HUES64 (cell line): ENCODE measurements at regions not wholly inside any gene's neighbourhood (a gene's known extent, or its start where the extent isn't known, plus 50 kb on each side); places are given as distances from the start of the nearest gene placed in this dataset.

Source experiments
- H3K27ac ChIP-seq: 2 replicates; pipeline ENCODE4 v1.7.0; 2013; ENCODE audit warnings: low read depth, low read length, inconsistent platforms
- H3K27me3 ChIP-seq: 2 replicates; pipeline ENCODE4 v1.6.1; 2013; ENCODE audit warnings: mild to moderate bottlenecking, low read length; ENCODE audit not compliant: insufficient read depth
- H3K36me3 ChIP-seq: 2 replicates; pipeline ENCODE4 v1.6.1; 2013; ENCODE audit warnings: mild to moderate bottlenecking, low read length; ENCODE audit not compliant: insufficient read depth
- H3K4me1 ChIP-seq: 2 replicates; pipeline ENCODE4 v1.6.1; 2013; ENCODE audit warnings: mild to moderate bottlenecking, low read length, moderate library complexity; ENCODE audit not compliant: insufficient read depth
- H3K4me3 ChIP-seq: 2 replicates; pipeline ENCODE4 v1.5.1; 2013; ENCODE audit warnings: mild to moderate bottlenecking, low read length, moderate library complexity
- H3K9ac ChIP-seq: 2 replicates; pipeline ENCODE4 v1.6.1; 2013; ENCODE audit warnings: mild to moderate bottlenecking, low read depth, low read length
- H3K9me3 ChIP-seq: 2 replicates; pipeline ENCODE4 v1.6.1; 2013; ENCODE audit warnings: low read depth, low read length; ENCODE audit not compliant: insufficient read depth
- WGBS: fragments of 150-250, 120-280 bp; methylation state at CpG from one replicate; pipeline ENCODE4 v1.1.7; 2013; ENCODE audit warnings: missing lambda C conversion rate; 5-methylcytosine and 5-hydroxymethylcytosine counted together

DNA sequence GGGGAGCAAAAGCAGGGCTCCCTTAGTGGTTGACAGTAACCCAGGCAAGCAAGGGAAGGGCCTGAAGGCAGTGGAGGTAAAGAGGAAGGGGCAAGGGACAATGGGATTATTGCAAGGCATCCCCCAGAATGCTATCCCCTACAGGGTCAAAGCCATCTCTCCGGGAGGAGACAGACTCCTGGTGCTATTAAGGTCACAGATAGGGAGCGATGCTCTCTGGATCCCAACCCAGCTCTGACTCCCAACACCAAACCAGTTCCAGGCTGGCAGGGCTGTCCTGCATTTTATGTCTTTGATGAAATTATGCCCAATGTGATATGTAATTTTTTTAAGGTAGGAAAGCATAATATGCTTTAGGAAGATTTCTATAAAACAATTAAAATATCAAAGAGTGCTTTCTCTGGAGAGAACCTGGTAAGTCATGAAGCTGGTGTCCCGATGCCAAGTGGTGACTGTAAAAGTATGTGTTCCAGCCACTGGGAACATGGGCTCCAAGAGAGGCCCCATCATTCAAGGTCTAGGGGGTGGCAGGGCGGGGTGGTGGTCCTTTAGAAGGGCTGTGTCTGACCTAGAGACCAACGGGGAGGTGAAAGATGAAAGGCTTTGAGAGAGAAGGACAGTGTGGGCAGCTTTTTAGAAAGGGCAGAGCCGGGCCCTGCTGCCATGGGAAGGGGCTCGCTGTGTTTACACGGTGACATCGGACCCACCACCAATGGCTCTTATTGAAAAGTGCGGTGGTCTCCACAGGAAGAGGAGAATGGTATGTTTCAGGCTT is 276.5 kb downstream of the CDC5L start:
- H3K9ac ChIP-seq, result no peak overlapping the region
- H3K27me3 ChIP-seq, result no peaks in the 10 kb centered on the region
- no peak overlapping the region for H3K4me3 ChIP-seq
- peak overlapping the region; percentile 84 for H3K27ac ChIP-seq
- H3K9me3 ChIP-seq, result no peaks in the 10 kb centered on the region
- 70% methylated on average over 9 of the region's 10 CpGs for WGBS
- H3K4me1 ChIP-seq, result peaks cover 83% of the 10 kb centered on the region
- no peaks in the 10 kb centered on the region for H3K36me3 ChIP-seq

DNA sequence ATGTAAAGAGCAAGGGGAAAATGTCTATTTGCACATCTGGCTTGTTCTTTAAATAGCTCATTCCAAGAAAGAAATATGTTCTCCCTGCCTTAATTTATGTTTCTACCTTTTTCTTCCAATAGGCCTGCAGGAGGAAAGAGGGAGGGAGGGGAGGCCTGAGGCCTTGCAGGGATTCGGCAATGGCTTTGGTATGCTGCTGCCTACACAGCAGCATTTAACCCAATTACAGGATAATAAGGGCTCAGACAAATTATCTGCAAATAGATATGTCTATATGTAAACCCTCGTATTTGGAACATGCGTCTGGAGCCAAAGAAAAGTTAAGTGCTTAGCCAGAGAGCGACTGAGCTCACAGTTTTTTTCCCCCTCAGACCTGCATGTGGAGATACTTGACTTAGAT is 277.2 kb downstream of the CDC5L start:
- no peak overlapping the region for H3K4me3 ChIP-seq
- no peak overlapping the region for H3K9ac ChIP-seq
- H3K9me3 ChIP-seq, result no peaks in the 10 kb centered on the region
- no peaks in the 10 kb centered on the region for H3K36me3 ChIP-seq
- H3K4me1 ChIP-seq, result peaks cover 85% of the 10 kb centered on the region
- no peaks in the 10 kb centered on the region for H3K27me3 ChIP-seq
- 74% methylated on average over 3 of the region's 4 CpGs for WGBS
- peak overlapping the region; percentile 63 for H3K27ac ChIP-seq

DNA sequence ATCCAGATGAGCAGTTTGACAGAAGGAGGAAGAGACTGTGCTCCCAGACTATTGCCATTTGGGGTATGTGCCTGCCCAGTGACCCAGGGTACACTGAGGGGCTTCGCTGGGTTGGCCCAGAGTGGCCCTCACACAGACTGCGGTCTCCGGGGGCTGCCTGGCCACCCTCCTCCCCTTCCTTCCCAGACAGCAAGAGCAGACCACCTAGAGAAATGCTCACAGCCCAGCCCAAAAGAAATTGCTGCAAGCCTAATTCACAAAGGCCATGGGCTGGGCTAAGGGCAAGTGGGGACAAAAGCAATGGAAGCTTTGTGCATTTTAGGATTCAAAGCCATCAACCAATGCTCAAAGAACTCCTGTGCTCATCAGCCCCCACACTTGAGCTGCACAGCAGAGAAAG is 277.6 kb downstream of the CDC5L start:
- Histone ChIP-seq H3K27me3 (no peaks in the 10 kb centered on the region), H3K27ac (peak overlapping the region; percentile 63), H3K36me3 (no peaks in the 10 kb centered on the region), H3K9me3 (no peaks in the 10 kb centered on the region), H3K4me3 (no peak overlapping the region), H3K4me1 (peaks cover 85% of the 10 kb centered on the region), H3K9ac (0 out of 2 replicates have a peak overlapping the region, but pooled peaks have one; percentile 13)
- WGBS, result 93% methylated on average over 3 of the region's 3 CpGs

DNA sequence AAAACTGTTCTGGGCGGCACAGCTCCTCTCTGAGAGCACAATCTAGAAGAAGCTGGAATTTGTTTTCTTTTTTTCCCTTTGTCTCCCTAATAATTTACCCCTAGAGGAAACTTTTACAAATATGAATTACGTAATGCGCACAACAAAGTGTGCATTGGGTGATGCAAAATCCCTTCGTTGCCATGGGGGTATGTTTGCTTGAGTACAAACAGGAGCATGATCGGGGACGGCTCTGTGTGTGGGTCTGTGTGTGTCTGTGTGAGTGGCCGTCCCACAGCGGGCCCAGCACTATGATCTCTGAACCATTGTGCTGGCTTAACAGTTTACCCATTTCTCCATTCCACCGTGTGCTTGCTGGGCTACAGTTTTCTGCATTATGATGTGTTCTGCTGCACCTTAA is 278.2 kb downstream of the CDC5L start:
- H3K36me3 ChIP-seq, result no peaks in the 10 kb centered on the region
- peaks cover 81% of the 10 kb centered on the region for H3K4me1 ChIP-seq
- H3K9ac ChIP-seq, result no peak overlapping the region
- WGBS, result 91% methylated on average over 9 of the region's 9 CpGs
- peak overlapping the region; percentile 63; the same call in 1 of the 2 replicates for H3K27ac ChIP-seq
- H3K4me3 ChIP-seq, result no peak overlapping the region
- H3K27me3 ChIP-seq, result no peaks in the 10 kb centered on the region
- no peaks in the 10 kb centered on the region for H3K9me3 ChIP-seq

DNA sequence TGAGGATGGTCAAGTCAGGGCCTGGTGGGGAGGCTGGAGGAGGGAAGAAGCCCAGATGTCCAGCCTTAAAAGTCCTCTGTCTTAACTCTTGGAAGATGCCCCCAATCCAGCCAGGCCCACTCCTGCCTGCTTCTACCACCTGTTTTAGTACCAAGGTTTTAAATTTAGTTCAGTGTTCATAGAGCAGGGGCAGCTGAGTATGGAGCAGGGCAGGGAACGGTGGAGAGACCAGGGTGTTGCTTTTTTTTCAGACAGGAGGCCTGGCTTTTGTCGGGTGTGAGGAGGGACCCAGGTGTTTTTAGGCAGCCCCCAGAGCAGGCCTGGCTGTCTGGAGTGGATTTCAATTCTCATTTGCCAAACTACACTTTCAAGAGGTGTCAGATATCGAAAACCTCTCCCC is 278.8 kb downstream of the CDC5L start:
- Histone ChIP-seq H3K27ac (peak overlapping the region; percentile 73), H3K4me3 (no peak overlapping the region), H3K4me1 (peaks cover 79% of the 10 kb centered on the region), H3K9ac (peak overlapping the region; percentile 37; the same call in 1 of the 2 replicates), H3K9me3 (no peaks in the 10 kb centered on the region), H3K27me3 (no peaks in the 10 kb centered on the region), H3K36me3 (no peaks in the 10 kb centered on the region)
- 80% methylated on average over 2 of the region's 3 CpGs for WGBS

DNA sequence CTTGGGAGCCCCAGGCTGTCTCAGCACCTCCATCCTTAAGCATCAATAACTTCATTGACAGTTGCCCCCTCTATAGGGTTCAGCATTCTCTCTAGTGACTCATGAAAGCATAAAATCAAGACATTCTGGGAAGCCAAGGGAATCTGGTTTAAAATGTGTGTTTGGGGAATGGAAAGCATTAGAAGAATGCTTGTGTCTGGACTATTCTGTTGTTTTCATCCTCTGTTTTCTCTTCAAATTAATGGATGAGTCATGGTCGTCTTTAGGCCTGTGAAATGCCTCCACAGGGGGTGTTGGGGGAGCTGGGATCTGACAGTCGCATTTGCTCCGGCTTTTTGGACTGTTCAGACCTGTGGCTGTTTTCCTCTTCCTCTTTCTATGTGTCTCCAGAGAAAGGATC is 279.7 kb downstream of the CDC5L start:
- Histone ChIP-seq H3K27me3 (no peaks in the 10 kb centered on the region), H3K4me3 (no peak overlapping the region), H3K27ac (peak overlapping the region; percentile 78), H3K36me3 (no peaks in the 10 kb centered on the region), H3K4me1 (peaks cover 71% of the 10 kb centered on the region), H3K9ac (peak overlapping the region; percentile 37; the same call in 1 of the 2 replicates), H3K9me3 (no peaks in the 10 kb centered on the region)
- WGBS, result 24% methylated on average over 3 of the region's 3 CpGs

DNA sequence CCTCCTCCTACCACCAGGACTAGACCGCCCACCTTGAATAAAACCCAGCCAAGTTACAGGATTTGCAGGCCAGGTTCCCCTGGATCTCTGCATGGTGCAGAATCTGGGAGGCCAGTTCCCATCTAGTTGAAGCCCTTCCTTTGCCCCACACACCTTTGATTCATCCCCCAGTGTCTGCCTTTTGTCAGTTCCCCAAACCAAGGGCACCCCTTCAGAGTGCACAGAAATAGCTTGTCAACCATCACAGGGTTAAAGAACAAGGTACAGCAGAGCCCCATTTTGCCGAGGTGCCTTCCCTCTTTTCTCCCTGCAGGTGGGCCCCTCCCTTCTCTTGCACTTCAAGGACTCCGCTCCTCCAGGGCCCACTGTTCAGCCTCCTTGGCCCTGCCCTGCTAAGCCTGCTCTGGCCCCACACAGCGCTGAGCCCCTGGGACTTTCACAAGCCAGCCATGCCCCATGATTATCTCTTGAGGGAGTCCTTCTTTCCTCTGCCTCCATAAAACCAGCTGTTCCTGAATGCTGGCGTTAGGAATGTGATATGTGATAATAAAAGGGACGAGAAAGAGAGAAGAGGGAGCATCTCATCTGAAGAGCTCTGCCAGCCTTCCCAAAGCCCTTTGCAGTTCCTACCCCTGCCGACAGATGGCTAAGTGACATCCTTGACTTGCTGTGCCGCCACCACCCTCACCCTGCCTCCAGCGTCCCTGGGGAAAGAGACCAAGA is 280.3 kb downstream of the CDC5L start:
- Histone ChIP-seq H3K4me3 (no peak overlapping the region), H3K36me3 (no peaks in the 10 kb centered on the region), H3K27me3 (no peaks in the 10 kb centered on the region), H3K27ac (peak overlapping the region; percentile 78), H3K4me1 (peaks cover 72% of the 10 kb centered on the region), H3K9ac (peak overlapping the region; percentile 30; the same call in 1 of the 2 replicates), H3K9me3 (no peaks in the 10 kb centered on the region)
- WGBS, result 25% methylated on average over 9 of the region's 9 CpGs

DNA sequence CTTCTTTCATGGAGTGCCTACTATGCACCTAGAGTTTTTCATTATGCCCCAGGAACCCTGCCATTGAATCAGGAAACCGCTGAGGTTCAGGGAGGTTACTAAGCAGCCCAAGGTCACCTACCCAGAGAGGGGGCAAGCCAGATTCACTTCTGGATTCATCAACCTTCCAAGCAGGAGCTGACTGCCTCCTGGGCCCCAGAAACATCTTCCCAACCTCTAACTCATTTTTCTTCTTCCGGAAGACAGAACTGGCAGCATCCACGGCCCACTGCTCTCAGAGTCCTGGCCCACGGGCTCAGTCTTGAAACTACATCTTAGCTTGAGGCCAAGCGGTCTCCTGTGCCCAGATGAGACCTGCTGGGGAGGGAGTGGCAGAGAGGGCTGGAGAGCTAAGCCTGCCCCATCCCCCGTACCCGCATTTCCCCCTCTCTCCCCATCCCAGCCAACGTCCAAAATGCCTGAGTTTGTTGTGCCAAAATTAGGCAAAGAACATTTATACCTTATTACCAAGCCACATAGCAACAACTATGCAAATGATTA is 281.0 kb downstream of the CDC5L start:
- H3K27ac ChIP-seq, result peak overlapping the region; percentile 49
- 69% methylated on average over 8 of the region's 8 CpGs for WGBS

DNA sequence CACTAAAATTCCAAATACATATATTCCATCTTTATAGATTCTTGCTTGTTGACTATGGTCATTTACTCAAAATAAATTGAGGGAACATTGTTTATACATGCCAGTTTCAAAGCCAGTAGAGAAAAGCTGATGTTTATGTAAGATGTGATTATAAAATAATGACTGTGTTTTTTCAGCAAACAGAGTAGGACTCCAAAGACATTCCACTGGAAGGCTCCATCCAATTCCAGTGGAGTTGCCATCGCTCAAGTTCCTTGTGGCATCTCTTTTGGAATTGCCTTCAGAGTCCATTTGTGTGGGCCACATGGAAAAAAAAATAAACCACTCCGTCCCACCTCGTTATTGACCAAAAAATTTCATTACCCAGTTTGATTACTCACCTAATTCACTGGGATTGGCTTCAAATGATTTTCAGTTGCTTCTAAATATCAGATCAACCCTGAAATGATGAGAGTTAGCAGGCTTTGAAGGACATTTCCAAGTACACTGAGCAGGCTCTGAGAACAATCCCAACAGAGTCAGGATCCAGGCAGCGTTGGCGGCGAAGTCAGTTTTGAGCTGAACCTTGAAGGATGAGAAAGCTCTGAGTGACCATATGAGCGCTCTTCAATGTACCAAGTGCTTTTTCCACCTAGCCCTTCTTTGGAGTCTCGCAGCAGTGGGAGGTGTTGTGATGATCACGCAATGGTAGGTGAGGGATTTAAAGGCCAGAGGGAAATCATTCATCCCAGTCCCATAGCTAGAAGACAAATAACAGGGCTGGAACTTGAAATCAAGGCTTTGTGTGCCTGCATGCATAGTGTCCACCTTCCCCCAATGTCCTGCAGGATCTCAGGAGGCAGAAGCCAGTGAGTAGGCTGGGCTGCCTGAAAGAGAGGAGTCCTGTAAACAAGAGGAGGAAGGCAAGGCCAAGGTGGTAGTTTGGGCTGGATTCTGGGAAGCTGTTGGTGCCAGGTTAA is 281.7 kb downstream of the CDC5L start:
- H3K4me1 ChIP-seq, result peaks cover 62% of the 10 kb centered on the region

More for the DNA sequence above, 281.0 kb downstream of the CDC5L start:
- no peaks in the 10 kb centered on the region for H3K27me3 ChIP-seq
- H3K9ac ChIP-seq, result peak overlapping the region; percentile 20; the same call in 1 of the 2 replicates
- H3K4me1 ChIP-seq, result peaks cover 70% of the 10 kb centered on the region
- H3K36me3 ChIP-seq, result no peaks in the 10 kb centered on the region
- H3K4me3 ChIP-seq, result no peak overlapping the region
- H3K9me3 ChIP-seq, result no peaks in the 10 kb centered on the region

DNA sequence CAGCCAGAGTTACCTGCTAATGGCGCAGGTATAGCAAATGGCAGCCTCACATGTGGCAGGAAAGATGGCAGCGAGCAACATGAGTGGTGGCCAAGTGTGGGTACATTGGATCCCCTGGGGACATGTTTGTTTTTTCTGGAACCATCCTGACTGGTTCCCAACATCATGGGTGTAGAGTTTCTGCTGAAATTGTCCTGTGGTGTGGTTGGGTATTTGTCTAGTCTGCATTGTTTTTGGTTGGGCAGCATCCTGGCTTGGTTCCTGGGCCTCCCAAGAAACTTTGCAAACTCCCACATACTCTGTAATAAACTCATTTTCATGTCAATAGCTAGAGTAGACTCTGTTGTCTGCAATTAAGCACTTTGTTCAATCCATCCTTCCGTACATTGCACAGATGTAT is 282.6 kb downstream of the CDC5L start:
- peaks cover 55% of the 10 kb centered on the region for H3K4me1 ChIP-seq
- 97% methylated on average over 3 of the region's 3 CpGs for WGBS
- H3K27ac ChIP-seq, result no peak overlapping the region

More for the DNA sequence above, 281.7 kb downstream of the CDC5L start:
- Histone ChIP-seq H3K9ac (no peak overlapping the region), H3K36me3 (no peaks in the 10 kb centered on the region), H3K4me3 (no peak overlapping the region), H3K9me3 (no peaks in the 10 kb centered on the region), H3K27ac (no peak overlapping the region), H3K27me3 (no peaks in the 10 kb centered on the region)
- WGBS, result 94% methylated on average over 9 of the region's 9 CpGs

More for the DNA sequence above, 282.6 kb downstream of the CDC5L start:
- Histone ChIP-seq H3K9me3 (no peaks in the 10 kb centered on the region), H3K9ac (no peak overlapping the region), H3K36me3 (no peaks in the 10 kb centered on the region), H3K27me3 (no peaks in the 10 kb centered on the region), H3K4me3 (no peak overlapping the region)
